NCI-H128 (cell line): ENCODE measurements at regions not wholly inside any gene's neighbourhood (a gene's known extent, or its start where the extent isn't known, plus 50 kb on each side); places are given as distances from the start of the nearest gene placed in this dataset.
"Not testable (repeated sequence)": the region's sequence is repeated elsewhere in the genome, so short reads cannot be mapped to it uniquely, and the experiment has no call there.

Experiments used
- DNase-seq: peaks from one replicate; lab custom pipeline; 2025; ENCODE audit not compliant: unreplicated experiment; lab: John Stamatoyannopoulos, UW

- no peak for DNase-seq
Observed at GRCh38 chr2:105538840-105539239, 140.0 kb upstream of the FHL2 start.

- no peak for DNase-seq
Observed at GRCh38 chr2:105537920-105538319, 139.1 kb upstream of the FHL2 start.

GRCh38 chr2:105537466-105537865 lies 138.6 kb upstream of the FHL2 start:
- no peak for DNase-seq

GRCh38 chr2:105536175-105536574 lies 137.3 kb upstream of the FHL2 start:
- no peak for DNase-seq

- DNase-seq = not testable (repeated sequence)
Observed at GRCh38 chr2:105529258-105529657, 130.4 kb upstream of the FHL2 start.

GRCh38 chr2:105526000-105526925 lies 127.4 kb upstream of the FHL2 start:
- no peak for DNase-seq

GRCh38 chr2:105525201-105525600 lies 126.3 kb upstream of the FHL2 start:
- no peak for DNase-seq

GRCh38 chr2:105522645-105523044 lies 123.8 kb upstream of the FHL2 start:
- DNase-seq = no peak

- no peak for DNase-seq
Observed at GRCh38 chr2:105521616-105522015, 122.8 kb upstream of the FHL2 start.

GRCh38 chr2:105521176-105521575 lies 122.3 kb upstream of the FHL2 start:
- no peak for DNase-seq

- DNase-seq = no peak
Observed at GRCh38 chr2:105519516-105519915, 120.7 kb upstream of the FHL2 start.

GRCh38 chr2:105518897-105519296 lies 120.0 kb upstream of the FHL2 start:
- no peak for DNase-seq

GRCh38 chr2:105517814-105518705 lies 119.2 kb upstream of the FHL2 start:
- DNase-seq = no peak

GRCh38 chr2:105515581-105516415 lies 116.9 kb upstream of the FHL2 start:
- no peak for DNase-seq

- no peak for DNase-seq
Observed at GRCh38 chr2:105514576-105514975, 115.7 kb upstream of the FHL2 start.

GRCh38 chr2:105510761-105511528 lies 112.1 kb upstream of the FHL2 start:
- DNase-seq = no peak

- DNase-seq = no peak
Observed at GRCh38 chr2:105509269-105510086, 110.6 kb upstream of the FHL2 start.

GRCh38 chr2:105506860-105507259 lies 108.0 kb upstream of the FHL2 start:
- not testable (repeated sequence) for DNase-seq

GRCh38 chr2:105504459-105504858 lies 105.6 kb upstream of the FHL2 start:
- no peak for DNase-seq
